DMS 273 (cell line): ENCODE measurements at regions not wholly inside any gene's neighbourhood (a gene's known extent, or its start where the extent isn't known, plus 50 kb on each side); places are given as distances from the start of the nearest gene placed in this dataset.

Experiments used
- DNase-seq: peaks from one replicate; lab custom pipeline; 2025; ENCODE audit not compliant: unreplicated experiment; lab: John Stamatoyannopoulos, UW

GRCh38 chr4:35604724-35605123 is 639.6 kb downstream of the ARAP2 start:
- no peak for DNase-seq

GRCh38 chr4:35608205-35608604 is 636.1 kb downstream of the ARAP2 start:
- DNase-seq, result no peak

GRCh38 chr4:35614120-35614519 is 630.2 kb downstream of the ARAP2 start:
- DNase-seq, result no peak

GRCh38 chr4:35639929-35640328 is 604.4 kb downstream of the ARAP2 start:
- DNase-seq, result no peak

- DNase-seq, result no peak
Observed at GRCh38 chr4:35643661-35644060, 600.7 kb downstream of the ARAP2 start.

GRCh38 chr4:35644591-35644990 is 599.7 kb downstream of the ARAP2 start:
- no peak for DNase-seq

- DNase-seq, result no peak
Observed at GRCh38 chr4:35649011-35649410, 595.3 kb downstream of the ARAP2 start.

GRCh38 chr4:35649778-35650177 is 594.5 kb downstream of the ARAP2 start:
- DNase-seq, result no peak

GRCh38 chr4:35652197-35652596 is 592.1 kb downstream of the ARAP2 start:
- DNase-seq, result no peak

- DNase-seq, result no peak
Observed at GRCh38 chr4:35653451-35653850, 590.9 kb downstream of the ARAP2 start.

- DNase-seq, result no peak
Observed at GRCh38 chr4:35673137-35673536, 571.2 kb downstream of the ARAP2 start.

- DNase-seq, result no peak
Observed at GRCh38 chr4:35684755-35685154, 559.6 kb downstream of the ARAP2 start.

GRCh38 chr4:35689870-35690269 is 554.4 kb downstream of the ARAP2 start:
- DNase-seq, result peak; percentile 22

- DNase-seq, result no peak
Observed at GRCh38 chr4:35690271-35690670, 554.0 kb downstream of the ARAP2 start.

GRCh38 chr4:35695003-35695402 is 549.3 kb downstream of the ARAP2 start:
- DNase-seq, result peak; percentile 18

GRCh38 chr4:35695421-35695820 is 548.9 kb downstream of the ARAP2 start:
- DNase-seq, result peak; percentile 18

- DNase-seq, result no peak
Observed at GRCh38 chr4:35697210-35697736, 547.0 kb downstream of the ARAP2 start.

- DNase-seq, result no peak
Observed at GRCh38 chr4:35700663-35701062, 543.7 kb downstream of the ARAP2 start.

- no peak for DNase-seq
Observed at GRCh38 chr4:35709080-35709479, 535.2 kb downstream of the ARAP2 start.

GRCh38 chr4:35710343-35710742 is 534.0 kb downstream of the ARAP2 start:
- DNase-seq, result no peak

- no peak for DNase-seq
Observed at GRCh38 chr4:35711127-35711526, 533.2 kb downstream of the ARAP2 start.

- DNase-seq, result no peak
Observed at GRCh38 chr4:35723973-35724372, 520.3 kb downstream of the ARAP2 start.

GRCh38 chr4:35725131-35725530 is 519.2 kb downstream of the ARAP2 start:
- DNase-seq, result peak; percentile 12

GRCh38 chr4:35730414-35730813 is 513.9 kb downstream of the ARAP2 start:
- DNase-seq, result no peak
